ENCODE measurements at regions not wholly inside any gene's neighbourhood (a gene's known extent, or its start where the extent isn't known, plus 50 kb on each side); places are given as distances from the start of the nearest gene placed in this dataset.
"Not testable (repeated sequence)": the region's sequence is repeated elsewhere in the genome, so short reads cannot be mapped to it uniquely, and the experiment has no call there.

GRCh38 chr5:62825623-62826220 lies 247.1 kb downstream of the LRRC70 start:
- Mint-ChIP-seq H3K27ac (no peak overlapping the region), H3K36me3 (no peaks in the 10 kb centered on the region), H3K4me3 (no peak overlapping the region), H3K9me3 (peaks cover 20% of the 10 kb centered on the region), H3K4me1 (no peaks in the 10 kb centered on the region), H3K27me3 (ENCODE audit: low read depth) (no peaks in the 10 kb centered on the region)
- no peak for TF ChIP-seq ZNF281 (CRISPR knock-in tag; IDR thresholded peaks at IDR 0.05)
- no peak for TF ChIP-seq MYBL2 (CRISPR knock-in tag; IDR thresholded peaks at IDR 0.05)
- no peak for TF ChIP-seq PRRX2 (CRISPR knock-in tag; IDR thresholded peaks at IDR 0.05)
- no peak for TF ChIP-seq E2F4 (CRISPR knock-in tag; IDR thresholded peaks at IDR 0.05; ENCODE audit: borderline replicate concordance, low read depth)
- TF ChIP-seq PRDM15 (CRISPR knock-in tag; IDR thresholded peaks at IDR 0.05), result no peak
- TF ChIP-seq EMX1 (CRISPR knock-in tag; IDR thresholded peaks at IDR 0.05), result no peak
- no peak for TF ChIP-seq TCF7 (CRISPR knock-in tag; IDR thresholded peaks at IDR 0.05; ENCODE audit: low read depth)
- no peak for TF ChIP-seq STAT6 (CRISPR knock-in tag; conservative IDR thresholded peaks at IDR 0.05; ENCODE audit: low read depth)
- TF ChIP-seq IRF1 (CRISPR knock-in tag; IDR thresholded peaks at IDR 0.05), result no peak
- POLR2A ChIA-PET, result interaction anchor here (0.6 kb wide), 1 partner anchor 905 kb away, joined by 8 read pairs; no protein-coding TSS in a partner anchor
- ATAC-seq, result no peak
- no peak for DNase-seq (ENCODE audit: low spot score)
- CTCF ChIA-PET, result no interaction called here

GRCh38 chr5:62824936-62825335 lies 246.3 kb downstream of the LRRC70 start:
- TF ChIP-seq SP1 (CRISPR knock-in tag; conservative IDR thresholded peaks at IDR 0.05) (no peak), NR3C1 (CRISPR knock-in tag; conservative IDR thresholded peaks at IDR 0.05; ENCODE audit: low read depth) (no peak)
- ATAC-seq, result no peak
- no peak for DNase-seq (ENCODE audit: low spot score)
- POLR2A ChIA-PET, result no interaction called here
- no peaks in the 10 kb centered on the region for H3K27me3 Mint-ChIP-seq (ENCODE audit: low read depth)
- no peak overlapping the region for H3K4me3 Mint-ChIP-seq
- H3K36me3 Mint-ChIP-seq, result no peaks in the 10 kb centered on the region
- H3K9me3 Mint-ChIP-seq, result peaks cover 18% of the 10 kb centered on the region
- H3K27ac Mint-ChIP-seq, result no peak overlapping the region
- CTCF ChIA-PET, result no interaction called here
- no peaks in the 10 kb centered on the region for H3K4me1 Mint-ChIP-seq

GRCh38 chr5:62817043-62817442 lies 238.4 kb downstream of the LRRC70 start:
- H3K4me1 Mint-ChIP-seq; H3K27ac Mint-ChIP-seq; H3K4me3 Mint-ChIP-seq; POLR2A ChIA-PET; H3K27me3 Mint-ChIP-seq (ENCODE audit: low read depth): not testable (repeated sequence)
- CTCF ChIA-PET, result interaction anchor here (0.6 kb wide), 1 partner anchor 386 kb away, joined by 3 read pairs; no protein-coding TSS in a partner anchor
- Mint-ChIP-seq H3K9me3 (peaks cover 17% of the 10 kb centered on the region), H3K36me3 (peaks cover 11% of the 10 kb centered on the region)
- ATAC-seq (peak; percentile 91), DNase-seq (ENCODE audit: low spot score) (peak; percentile 30)
